ENCODE measurements at regions not wholly inside any gene's neighbourhood (a gene's known extent, or its start where the extent isn't known, plus 50 kb on each side); places are given as distances from the start of the nearest gene placed in this dataset.

- WGBS, 4 donors = 30 to 74% (median 42%) methylated on average over 5 of the region's 5 CpGs
- no peak for TF ChIP-seq POLR2A (IDR thresholded peaks at IDR 0.05)
- no peak for TF ChIP-seq CTCF (IDR thresholded peaks at IDR 0.05)
- H3K4me1 ChIP-seq = no peaks in the 10 kb centered on the region
- H3K36me3 ChIP-seq = no peaks in the 10 kb centered on the region
- DNase-seq (no peak), ATAC-seq (no peak)
- H3K27me3 ChIP-seq = peaks cover 0 to 27% (median 5%) of the 10 kb centered on the region in 9 donors
- no peaks in the 10 kb centered on the region for H3K9me3 ChIP-seq
- intact Hi-C loops (cut with DNase I) = loop anchor here in 1 of 10 donors (10.0 kb wide), 1 partner anchor 82 kb away; no protein-coding TSS in a partner anchor
- no peak overlapping the region for H3K4me3 ChIP-seq
- no peak overlapping the region for H3K27ac ChIP-seq
These were observed 238.3 kb upstream of the SDK2 start for GRCh38 chr17:73882590-73882989.

GRCh38 chr17:73883175-73883574 lies 238.9 kb upstream of the SDK2 start:
- Histone ChIP-seq H3K27ac (no peak overlapping the region), H3K9me3 (no peaks in the 10 kb centered on the region), H3K36me3 (no peaks in the 10 kb centered on the region), H3K27me3 (peaks cover 0 to 23% (median 5%) of the 10 kb centered on the region in 9 donors), H3K4me1 (no peaks in the 10 kb centered on the region), H3K4me3 (no peak overlapping the region)
- TF ChIP-seq CTCF (IDR thresholded peaks at IDR 0.05) = no peak
- no peak for TF ChIP-seq POLR2A (IDR thresholded peaks at IDR 0.05)
- no peak for ATAC-seq
- intact Hi-C loops (cut with DNase I) = loop anchor here in 1 of 10 donors (10.0 kb wide), 1 partner anchor 82 kb away; no protein-coding TSS in a partner anchor
- DNase-seq = no peak
- WGBS, 4 donors = 89 to 92% (median 91%) methylated on average over 10 of the region's 10 CpGs

GRCh38 chr17:73887739-73888138 lies 243.5 kb upstream of the SDK2 start:
- Histone ChIP-seq H3K4me3 (no peak overlapping the region), H3K27me3 (peaks cover 0 to 15% (median 5%) of the 10 kb centered on the region in 9 donors), H3K36me3 (no peaks in the 10 kb centered on the region), H3K9me3 (peaks cover 0 to 4% (median 0%) of the 10 kb centered on the region in 12 donors), H3K27ac (no peak overlapping the region), H3K4me1 (no peaks in the 10 kb centered on the region)
- intact Hi-C loops (cut with DNase I) = loop anchor here in 1 of 10 donors (10.0 kb wide), 1 partner anchor 77 kb away; no protein-coding TSS in a partner anchor
- ATAC-seq = no peak
- DNase-seq = no peak
- WGBS, 4 donors = 43 to 63% (median 46%) methylated on average over 3 of the region's 3 CpGs
- TF ChIP-seq CTCF (IDR thresholded peaks at IDR 0.05) = no peak
- TF ChIP-seq POLR2A (IDR thresholded peaks at IDR 0.05) = no peak

- Histone ChIP-seq H3K9me3 (peaks cover 0 to 8% (median 0%) of the 10 kb centered on the region in 12 donors), H3K4me3 (no peak overlapping the region), H3K27ac (no peak overlapping the region), H3K27me3 (peaks cover 0 to 10% (median 0%) of the 10 kb centered on the region in 9 donors), H3K36me3 (no peaks in the 10 kb centered on the region), H3K4me1 (no peaks in the 10 kb centered on the region)
- ATAC-seq (peak in 2 of 4 donors; percentile 13 to 51), DNase-seq (peak in 3 of 5 donors; percentile 16 to 35 (median 26))
- TF ChIP-seq POLR2A (IDR thresholded peaks at IDR 0.05) = no peak
- TF ChIP-seq CTCF (IDR thresholded peaks at IDR 0.05) = no peak
- 67 to 81% (median 71%) methylated on average over 5 to 7 of the region's 7 CpGs for WGBS, 4 donors
- intact Hi-C loops (cut with DNase I) = loop anchor here in 1 of 10 donors (10.0 kb wide), 1 partner anchor 76 kb away; no protein-coding TSS in a partner anchor
These were observed 244.6 kb upstream of the SDK2 start for GRCh38 chr17:73888862-73889261.
